ENCODE measurements at regions not wholly inside any gene's neighbourhood (a gene's known extent, or its start where the extent isn't known, plus 50 kb on each side); places are given as distances from the start of the nearest gene placed in this dataset.

DNA sequence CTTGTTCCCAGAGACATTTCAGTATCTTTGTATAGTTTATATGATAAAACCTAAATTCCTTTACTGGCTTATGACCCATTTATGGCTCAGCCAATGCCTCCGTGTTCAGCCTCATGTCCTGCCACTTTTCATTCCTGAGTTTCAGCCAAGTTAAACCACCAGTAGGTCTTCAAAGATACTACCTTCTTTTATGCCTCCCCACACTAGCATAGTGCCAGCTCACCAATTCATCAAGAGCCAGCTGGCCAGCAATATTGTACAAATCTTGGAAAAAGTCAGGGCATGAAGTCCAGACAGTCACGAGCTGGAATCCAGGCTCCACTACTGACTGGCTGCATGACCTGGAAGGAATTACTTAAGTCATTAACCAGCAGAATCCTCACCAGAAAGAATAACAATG, 446.0 kb downstream of the GPATCH2 start:
- ATAC-seq = no peak
- no peak overlapping the region for H3K27ac ChIP-seq (ENCODE audit: control insufficient read depth, insufficient read depth)
- H3K36me3 ChIP-seq (ENCODE audit: control insufficient read depth in 2 of 2, insufficient read depth in 2 of 2, low read length in 1 of 2) = no peaks in the 10 kb centered on the region
- no peaks in the 10 kb centered on the region for H3K4me1 ChIP-seq (ENCODE audit: control insufficient read depth, insufficient read depth, low read length)
- in situ Hi-C loops (cut with MboI) = no loop called here
- H3K79me2 ChIP-seq (ENCODE audit: control insufficient read depth, insufficient read depth, low read length) = no peaks in the 10 kb centered on the region
- no peaks in the 10 kb centered on the region for H4K20me1 ChIP-seq (ENCODE audit: control insufficient read depth, insufficient read depth)
- intact Hi-C loops (cut with micrococcal nuclease; ENCODE audit: unreplicated experiment) = loop anchor here (10.0 kb wide), 1 partner anchor 60 kb away; no protein-coding TSS in a partner anchor
- ChIA-PET SMC1A (ENCODE audit: uncharacterized antibody, unreplicated experiment) (interaction anchor here (1.0 kb wide), 1 partner anchor 12 kb away, joined by 3 read pairs; no protein-coding TSS in a partner anchor), POLR2A (no interaction called here), CTCF (interaction anchor here (1.4 kb wide), 1 partner anchor 13 kb away, joined by 3 read pairs; no protein-coding TSS in a partner anchor), RAD21 (ENCODE audit: unreplicated experiment) (no interaction called here)
- no TSS peak for BruUV-seq (replicated peaks)
- H3K4me2 ChIP-seq (ENCODE audit: control insufficient read depth, insufficient read depth) = no peak overlapping the region
- no peak overlapping the region for H3K4me3 ChIP-seq
- H2AFZ ChIP-seq (ENCODE audit: control insufficient read depth, low read depth, low read length) = no peak overlapping the region
- no peak for FAIRE-seq
- no peaks in the 10 kb centered on the region for H3K9me3 ChIP-seq (replicated peaks; ENCODE audit: control insufficient read depth, insufficient read depth, low read length)
- TF ChIP-seq CHD4 (IDR thresholded peaks at IDR 0.05) = no peak
- 0% methylated on average over 2 of the region's 2 CpGs for WGBS (ENCODE audit: insufficient coverage, insufficient replicate concordance, low lambda C conversion rate, missing lambda C conversion rate)
- DNase-seq (ENCODE audit: low read depth, low spot score) = no peak
- H3K9ac ChIP-seq (ENCODE audit: control insufficient read depth, insufficient read depth, low read length) = no peak overlapping the region
- H3K27me3 ChIP-seq (replicated peaks in 1 of 2; ENCODE audit: control insufficient read depth in 2 of 2, insufficient read depth in 2 of 2, low read length in 1 of 2) = no peaks in the 10 kb centered on the region

DNA sequence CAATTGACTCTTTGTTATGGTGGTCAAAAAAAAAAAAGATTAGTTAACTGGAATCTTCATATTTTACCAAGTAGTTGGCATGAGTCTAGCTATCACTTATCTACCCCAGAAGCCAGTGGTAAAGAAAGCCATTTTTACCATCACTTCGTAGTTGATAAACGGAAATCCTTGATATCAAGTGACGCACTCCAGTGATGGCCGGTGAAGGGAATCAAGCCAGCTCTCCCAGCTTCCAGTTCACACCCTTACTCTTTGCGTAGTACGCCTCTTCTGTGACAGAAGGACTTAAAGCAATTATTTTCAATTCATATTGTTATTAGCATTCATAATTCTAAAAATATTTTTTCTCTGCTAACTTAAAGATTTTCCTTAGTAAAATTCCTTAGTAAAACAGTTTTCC, 447.9 kb downstream of the GPATCH2 start:
- Histone ChIP-seq H3K4me2 (ENCODE audit: control insufficient read depth, insufficient read depth) (no peak overlapping the region), H3K27ac (ENCODE audit: control insufficient read depth, insufficient read depth) (no peak overlapping the region), H3K36me3 (ENCODE audit: control insufficient read depth in 2 of 2, insufficient read depth in 2 of 2, low read length in 1 of 2) (no peaks in the 10 kb centered on the region), H3K79me2 (ENCODE audit: control insufficient read depth, insufficient read depth, low read length) (no peaks in the 10 kb centered on the region), H3K4me1 (ENCODE audit: control insufficient read depth, insufficient read depth, low read length) (no peaks in the 10 kb centered on the region), H4K20me1 (ENCODE audit: control insufficient read depth, insufficient read depth) (no peaks in the 10 kb centered on the region), H3K4me3 (no peak overlapping the region), H2AFZ (ENCODE audit: control insufficient read depth, low read depth, low read length) (no peak overlapping the region), H3K27me3 (replicated peaks in 1 of 2; ENCODE audit: control insufficient read depth in 2 of 2, insufficient read depth in 2 of 2, low read length in 1 of 2) (no peaks in the 10 kb centered on the region), H3K9me3 (replicated peaks; ENCODE audit: control insufficient read depth, insufficient read depth, low read length) (no peaks in the 10 kb centered on the region), H3K9ac (ENCODE audit: control insufficient read depth, insufficient read depth, low read length) (no peak overlapping the region)
- intact Hi-C loops (cut with micrococcal nuclease; ENCODE audit: unreplicated experiment) = loop anchor here (10.0 kb wide), 1 partner anchor 62 kb away; no protein-coding TSS in a partner anchor
- ChIA-PET SMC1A (ENCODE audit: uncharacterized antibody, unreplicated experiment) (no interaction called here), CTCF (interaction anchor here (1.0 to 1.3 kb wide), 2 partner anchors 11 to 234 kb away, joined by 3 read pairs; no protein-coding TSS in a partner anchor), POLR2A (no interaction called here), RAD21 (ENCODE audit: unreplicated experiment) (no interaction called here)
- BruUV-seq (replicated peaks) = no TSS peak
- FAIRE-seq (no peak), DNase-seq (ENCODE audit: low read depth, low spot score) (no peak), ATAC-seq (no peak)
- in situ Hi-C loops (cut with MboI) = no loop called here
- 79% methylated on average over 6 of the region's 6 CpGs for WGBS (ENCODE audit: insufficient coverage, insufficient replicate concordance, low lambda C conversion rate, missing lambda C conversion rate)
- TF ChIP-seq SMAD5 (IDR thresholded peaks at IDR 0.05; ENCODE audit: low read depth) = no peak
- TF ChIP-seq MTA3 (IDR thresholded peaks at IDR 0.05; ENCODE audit: borderline replicate concordance, low read length) = no peak
- TF ChIP-seq CEBPZ (IDR thresholded peaks at IDR 0.05; ENCODE audit: low read depth, low read length) = no peak
- TF ChIP-seq ELK1 (IDR thresholded peaks at IDR 0.05; ENCODE audit: low read depth, low read length) = no peak

Measured in GM12878 (cell line).